ENCODE measurements at regions not wholly inside any gene's neighbourhood (a gene's known extent, or its start where the extent isn't known, plus 50 kb on each side); places are given as distances from the start of the nearest gene placed in this dataset.

GRCh38 chr2:239455436-239456203 is 54.8 kb upstream of the HDAC4 start:
- POLR2A ChIA-PET = no interaction called here
- no peak overlapping the region for H3K4me3 ChIP-seq
- no peak for FAIRE-seq

DNA sequence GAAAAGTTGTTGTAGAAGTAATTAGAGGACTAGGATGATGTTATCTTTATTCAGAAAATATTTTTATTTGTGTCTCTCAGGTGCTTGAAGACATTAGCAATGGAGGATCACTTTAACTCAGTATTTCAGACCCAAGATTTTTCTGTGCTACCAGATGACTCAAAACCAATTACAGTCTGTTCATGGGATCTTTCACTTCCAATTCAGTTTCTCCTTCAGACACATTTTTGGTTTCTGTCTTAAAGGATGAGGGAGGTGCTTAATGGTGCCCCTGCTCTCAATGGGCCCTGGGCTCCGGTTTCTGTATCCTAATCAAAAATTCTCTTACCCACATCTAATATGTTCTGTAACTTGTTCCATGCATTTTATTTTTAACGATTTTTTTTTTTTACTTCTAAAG is 53.7 kb upstream of the HDAC4 start:
- Histone ChIP-seq H3K4me3 (no peak overlapping the region), H2AFZ (ENCODE audit: low read depth, low read length) (no peak overlapping the region), H4K20me1 (replicated peaks; ENCODE audit: control insufficient read depth, insufficient read depth, low read length) (no peaks in the 10 kb centered on the region), H3K9me1 (ENCODE audit: control insufficient read depth, insufficient read depth, low read length) (no peaks in the 10 kb centered on the region), H3K27me3 (ENCODE audit: control insufficient read depth in 2 of 2, insufficient read depth in 2 of 2, low read length in 2 of 2) (peaks cover 0 to 42% of the 10 kb centered on the region in 2 experiments; a peak in 2 of 5 replicates), H3K9ac (ENCODE audit: insufficient read depth in 1 of 2, low read depth in 2 of 2, low read length in 2 of 2) (no peak overlapping the region), H3K4me2 (ENCODE audit: insufficient read depth, low read length) (no peak overlapping the region), H3K9me3 (replicated peaks; ENCODE audit: control insufficient read depth, insufficient read depth, low read depth, low read length) (no peaks in the 10 kb centered on the region), H3K4me1 (replicated peaks in 1 of 2; ENCODE audit: control insufficient read depth in 2 of 2, insufficient read depth in 2 of 2, low read length in 2 of 2) (no peaks in the 10 kb centered on the region), H3K36me3 (ENCODE audit: control insufficient read depth, insufficient read depth, low read length) (no peaks in the 10 kb centered on the region), H3K79me2 (ENCODE audit: control insufficient read depth, insufficient read depth, low read length) (no peaks in the 10 kb centered on the region), H3K27ac (ENCODE audit: extremely low read depth, low read depth, low read length) (no peak overlapping the region)
- intact Hi-C loops (cut with micrococcal nuclease) (no loop called here), in situ Hi-C loops (cut with MboI) (no loop called here)
- CTCF ChIA-PET (ENCODE audit: low intra/inter-chr PET ratio) = no interaction called here
- no peak for ATAC-seq
- DNase-seq (ENCODE audit: extremely low read depth in 1 of 4, low spot score in 3 of 4) = no peak
- POLR2A ChIA-PET = no interaction called here
- FAIRE-seq = no peak
- BruUV-seq (replicated peaks) = no TSS peak
- 0% methylated on average over 2 of the region's 2 CpGs for WGBS (ENCODE audit: insufficient coverage, low coverage, missing lambda C conversion rate)

More at GRCh38 chr2:239455436-239456203, 54.8 kb upstream of the HDAC4 start:
- H4K20me1 ChIP-seq (replicated peaks; ENCODE audit: control insufficient read depth, insufficient read depth, low read length) = no peaks in the 10 kb centered on the region
- CTCF ChIA-PET (ENCODE audit: low intra/inter-chr PET ratio) = no interaction called here
- TF ChIP-seq ZNF764 (CRISPR knock-in tag; IDR thresholded peaks at IDR 0.05; ENCODE audit: low read depth) (no peak), ZNF316 (IDR thresholded peaks at IDR 0.05) (no peak), SRSF1 (IDR thresholded peaks at IDR 0.05; ENCODE audit: low read depth, low read length) (no peak), FOS (IDR thresholded peaks at IDR 0.05; ENCODE audit: extremely low read depth, insufficient read length) (no peak), GATAD2A (IDR thresholded peaks at IDR 0.05) (no peak), NR1H2 (CRISPR knock-in tag; IDR thresholded peaks at IDR 0.05) (no peak), NFYB (IDR thresholded peaks at IDR 0.05; ENCODE audit: extremely low read depth, insufficient read length) (no peak), ZNF699 (CRISPR knock-in tag; IDR thresholded peaks at IDR 0.05; ENCODE audit: insufficient replicate concordance) (no peak)
- TF ChIP-seq, protein P1, sequence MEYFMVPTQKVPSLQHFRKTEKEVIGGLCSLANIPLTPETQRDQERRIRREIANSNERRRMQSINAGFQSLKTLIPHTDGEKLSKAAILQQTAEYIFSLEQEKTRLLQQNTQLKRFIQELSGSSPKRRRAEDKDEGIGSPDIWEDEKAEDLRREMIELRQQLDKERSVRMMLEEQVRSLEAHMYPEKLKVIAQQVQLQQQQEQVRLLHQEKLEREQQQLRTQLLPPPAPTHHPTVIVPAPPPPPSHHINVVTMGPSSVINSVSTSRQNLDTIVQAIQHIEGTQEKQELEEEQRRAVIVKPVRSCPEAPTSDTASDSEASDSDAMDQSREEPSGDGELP (CRISPR knock-in tag; IDR thresholded peaks at IDR 0.05; ENCODE audit: borderline replicate concordance) = no peak
- no TSS peak for BruUV-seq (replicated peaks)
- no peaks in the 10 kb centered on the region for H3K79me2 ChIP-seq (ENCODE audit: control insufficient read depth, insufficient read depth, low read length)
- 12% methylated on average over 15 of the region's 17 CpGs for WGBS (ENCODE audit: insufficient coverage, low coverage, missing lambda C conversion rate)
- no peaks in the 10 kb centered on the region for H3K36me3 ChIP-seq (ENCODE audit: control insufficient read depth, insufficient read depth, low read length)
- H2AFZ ChIP-seq (ENCODE audit: low read depth, low read length) = no peak overlapping the region
- no peak overlapping the region for H3K27ac ChIP-seq (ENCODE audit: extremely low read depth, low read depth, low read length)
- no peak overlapping the region for H3K9ac ChIP-seq (ENCODE audit: insufficient read depth in 1 of 2, low read depth in 2 of 2, low read length in 2 of 2)
- H3K9me1 ChIP-seq (ENCODE audit: control insufficient read depth, insufficient read depth, low read length) = no peaks in the 10 kb centered on the region
- in situ Hi-C loops (cut with MboI) (no loop called here), intact Hi-C loops (cut with micrococcal nuclease) (no loop called here)
- H3K9me3 ChIP-seq (replicated peaks; ENCODE audit: control insufficient read depth, insufficient read depth, low read depth, low read length) = no peaks in the 10 kb centered on the region
- ATAC-seq (no peak), DNase-seq (ENCODE audit: extremely low read depth in 1 of 4, low spot score in 3 of 4) (no peak)
- no peak overlapping the region for H3K4me2 ChIP-seq (ENCODE audit: insufficient read depth, low read length)
- H3K27me3 ChIP-seq (ENCODE audit: control insufficient read depth in 2 of 2, insufficient read depth in 2 of 2, low read length in 2 of 2) = peaks cover 0 to 48% of the 10 kb centered on the region in 2 experiments; a peak in 2 of 5 replicates
- no peaks in the 10 kb centered on the region for H3K4me1 ChIP-seq (replicated peaks in 1 of 2; ENCODE audit: control insufficient read depth in 2 of 2, insufficient read depth in 2 of 2, low read length in 2 of 2)
